HG03066 (cell line): ENCODE measurements at regions not wholly inside any gene's neighbourhood (a gene's known extent, or its start where the extent isn't known, plus 50 kb on each side); places are given as distances from the start of the nearest gene placed in this dataset.

Experiments used
- ATAC-seq: cut with Tn5 transposase; IDR thresholded peaks from one replicate; pipeline ENCODE4 v1.9.1; 2021; ENCODE audit warnings: low read depth; ENCODE audit not compliant: unreplicated experiment

DNA sequence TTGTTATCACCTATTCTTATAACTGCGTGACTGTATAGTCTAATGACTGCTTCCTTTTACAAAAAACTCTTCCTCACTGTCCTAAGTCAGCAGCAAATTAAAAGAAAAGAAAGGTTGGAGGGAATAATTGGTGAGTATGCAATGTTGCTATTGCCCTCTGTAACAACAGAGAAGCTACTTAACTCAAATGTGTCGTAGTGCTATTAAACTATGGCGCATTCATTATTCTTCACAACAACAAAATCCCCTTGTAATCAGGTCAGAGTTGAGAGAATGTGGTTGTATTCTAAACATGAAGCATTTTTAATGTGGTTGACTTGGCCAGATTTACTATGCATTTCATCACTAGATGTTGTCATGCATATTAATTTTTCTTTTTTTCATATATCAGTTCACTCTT, 897.8 kb upstream of the PHF14 start:
- ATAC-seq, result no peak

DNA sequence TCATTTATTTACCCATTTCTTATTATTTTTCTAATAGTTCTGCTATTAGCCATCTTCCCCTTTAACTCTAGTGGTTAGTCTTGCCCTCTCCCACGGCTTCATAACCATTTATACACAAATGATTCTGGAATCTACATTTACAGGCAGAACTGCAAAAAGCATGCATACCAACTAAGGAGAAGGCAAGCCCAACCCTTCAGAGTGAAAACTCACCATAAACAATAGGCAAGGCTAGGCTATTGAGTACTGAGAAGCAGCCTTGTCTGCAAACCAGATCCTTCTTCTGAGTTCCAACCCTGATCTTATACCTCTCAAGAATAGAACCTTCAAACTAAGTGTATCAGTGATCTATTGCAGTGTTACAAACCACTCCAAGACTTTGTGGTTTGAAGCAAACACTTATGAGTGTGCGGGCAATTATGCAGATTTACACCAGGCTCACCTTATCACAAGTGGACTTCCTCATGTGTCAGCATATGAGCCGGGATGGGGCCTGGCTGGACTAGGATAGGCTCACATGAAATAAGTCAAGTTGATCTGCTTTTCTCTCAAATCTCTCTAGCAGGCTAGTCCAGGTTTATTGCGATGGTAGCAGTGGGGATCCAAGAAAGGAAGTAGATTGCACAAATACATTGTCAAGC, 896.9 kb upstream of the PHF14 start:
- ATAC-seq, result no peak

DNA sequence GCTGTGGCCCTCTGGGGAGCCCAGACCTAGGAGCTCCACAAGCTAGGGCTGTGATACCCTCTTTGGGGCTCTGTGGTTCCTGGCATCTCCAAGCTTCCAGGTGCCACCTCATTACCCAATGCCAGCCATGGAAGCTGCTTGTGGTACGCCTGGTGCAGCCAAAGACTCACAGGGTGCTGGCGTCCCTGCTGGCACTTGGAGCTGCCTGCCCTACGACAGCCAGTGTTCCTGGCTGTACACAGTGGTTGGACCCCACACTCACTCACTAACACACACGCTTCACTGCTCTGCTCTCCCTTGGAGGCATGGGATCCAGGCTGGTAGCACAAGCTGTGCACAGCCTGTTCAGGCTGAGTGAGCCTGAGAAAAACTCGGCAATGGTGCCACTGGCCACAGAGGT, 894.1 kb upstream of the PHF14 start:
- no peak for ATAC-seq

DNA sequence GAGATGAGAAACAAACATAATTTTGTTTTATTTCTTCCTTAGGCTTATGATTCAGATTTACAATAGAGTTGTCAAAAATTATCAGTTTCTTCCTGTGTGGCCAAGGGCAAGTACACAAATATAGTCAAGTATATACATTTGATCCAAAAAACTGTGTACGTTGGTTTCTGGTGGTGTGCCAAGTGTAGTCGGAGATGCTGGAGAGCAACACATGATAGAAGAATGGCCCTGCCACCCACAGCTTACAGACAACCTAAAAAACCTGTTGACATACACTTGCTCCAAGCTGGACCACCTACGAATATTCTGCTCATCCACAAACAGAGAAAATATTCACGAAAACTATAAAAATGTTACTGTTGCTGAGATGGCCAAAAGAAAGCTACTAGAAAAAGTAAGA, 890.8 kb upstream of the PHF14 start:
- ATAC-seq, result no peak

DNA sequence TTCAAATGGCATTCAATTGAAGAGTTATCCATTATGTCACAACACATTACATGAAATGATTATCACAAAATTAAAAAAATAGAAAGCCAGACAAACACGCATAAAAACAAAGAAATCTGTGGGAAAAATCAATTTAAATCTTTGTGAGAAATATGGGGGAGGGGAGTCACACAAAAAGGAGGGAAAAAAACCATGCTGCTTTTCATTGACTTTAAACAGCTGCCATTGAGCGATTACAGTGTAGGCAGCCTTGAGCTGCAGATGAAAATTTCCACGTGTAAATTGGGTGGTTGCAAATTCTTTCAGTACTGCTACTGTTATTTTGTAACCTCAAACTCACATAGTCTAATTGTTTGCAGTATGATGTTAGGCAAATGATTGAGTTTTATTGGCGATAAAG, 889.9 kb upstream of the PHF14 start:
- ATAC-seq, result no peak

DNA sequence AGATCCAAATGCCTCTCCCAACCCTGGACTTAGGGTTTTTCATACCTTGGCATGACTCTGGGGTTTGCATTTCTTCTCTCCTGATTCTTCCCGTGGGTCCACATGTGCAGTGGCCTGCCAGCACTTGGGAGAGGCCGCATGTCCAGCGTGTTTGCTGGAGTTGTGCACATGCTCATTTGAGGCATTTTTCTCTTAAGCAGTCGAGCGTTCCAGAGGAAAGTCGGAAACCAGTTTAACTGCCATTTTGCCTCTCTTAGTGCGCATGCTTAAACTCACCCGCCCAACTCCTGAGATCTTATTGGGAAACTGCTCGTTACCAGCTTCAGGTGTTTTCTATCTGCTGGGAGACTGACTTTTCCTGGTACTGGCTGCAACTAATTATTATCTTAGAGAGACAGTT, 888.4 kb upstream of the PHF14 start:
- no peak for ATAC-seq

DNA sequence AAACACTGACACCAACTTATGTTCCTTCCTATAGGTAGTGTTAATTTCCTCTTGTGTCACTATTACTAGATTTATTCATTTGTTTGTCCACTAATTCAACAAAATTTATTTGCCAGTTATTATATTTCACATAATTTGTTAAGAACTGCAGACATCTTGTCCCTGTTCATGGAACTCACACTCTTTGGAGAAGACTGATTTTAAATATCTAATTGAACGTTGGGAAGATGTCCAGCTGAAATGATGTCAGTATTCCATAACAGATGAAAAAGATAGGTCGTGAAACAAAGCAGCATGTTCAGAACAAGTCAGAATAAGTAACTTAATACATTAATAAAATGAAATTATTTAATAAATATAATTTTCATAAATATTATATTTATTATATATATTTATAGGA, 873.1 kb upstream of the PHF14 start:
- no peak for ATAC-seq

DNA sequence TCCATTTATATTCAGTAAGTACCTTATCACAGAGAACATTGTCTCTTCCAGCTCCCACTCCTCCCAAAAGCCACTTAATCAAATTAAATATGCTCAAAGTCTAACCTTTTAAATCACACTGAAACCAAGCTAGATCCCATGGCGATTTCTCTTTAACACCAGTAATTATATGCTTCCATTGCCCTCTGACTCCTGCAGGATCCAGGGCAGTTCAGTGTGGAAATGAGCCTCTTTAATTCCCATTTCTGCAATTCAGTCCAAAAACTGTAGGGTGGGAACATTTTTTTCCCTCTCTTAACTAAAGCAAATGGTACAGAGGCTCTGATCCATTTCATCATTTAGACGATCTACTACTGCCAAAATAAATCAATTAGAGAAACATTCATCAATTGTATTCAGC, 872.3 kb upstream of the PHF14 start:
- no peak for ATAC-seq

DNA sequence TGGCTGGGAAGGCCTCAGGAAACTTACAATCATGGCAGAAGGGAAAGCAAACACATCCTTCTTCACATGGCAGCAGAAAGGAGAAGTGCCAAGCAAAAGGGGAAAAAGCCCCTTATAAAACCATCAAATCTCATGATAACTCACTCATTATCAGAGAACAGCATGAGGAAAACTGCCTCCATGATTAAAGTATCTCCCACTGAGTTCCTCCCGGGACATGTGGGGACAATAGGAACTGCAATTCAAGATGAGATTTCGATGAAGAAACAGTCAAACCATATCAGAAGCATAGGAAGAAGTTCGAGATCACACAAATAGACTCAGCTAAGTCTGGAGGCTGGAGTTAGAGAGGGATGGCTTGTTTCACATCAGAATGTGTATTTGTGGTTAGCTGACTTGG, 869.4 kb upstream of the PHF14 start:
- no peak for ATAC-seq

DNA sequence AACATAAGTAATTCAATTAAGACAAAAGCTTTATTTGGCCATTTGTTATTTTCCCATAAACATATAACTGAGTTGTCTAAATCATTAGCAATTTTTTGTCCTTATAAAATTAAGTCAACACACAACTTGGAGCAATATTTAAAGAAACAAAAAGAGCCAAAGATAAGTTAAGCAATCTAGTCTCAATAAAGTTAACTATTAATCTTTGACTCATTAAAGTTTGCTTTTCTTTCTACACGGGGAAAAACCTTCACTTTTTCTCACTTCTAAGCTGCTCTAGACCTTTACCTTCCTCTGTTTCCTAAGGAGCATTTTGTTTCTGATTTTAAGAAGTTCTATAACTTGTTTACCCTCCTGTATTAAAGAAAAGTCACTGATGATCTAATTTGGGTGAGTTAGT, 867.1 kb upstream of the PHF14 start:
- no peak for ATAC-seq

DNA sequence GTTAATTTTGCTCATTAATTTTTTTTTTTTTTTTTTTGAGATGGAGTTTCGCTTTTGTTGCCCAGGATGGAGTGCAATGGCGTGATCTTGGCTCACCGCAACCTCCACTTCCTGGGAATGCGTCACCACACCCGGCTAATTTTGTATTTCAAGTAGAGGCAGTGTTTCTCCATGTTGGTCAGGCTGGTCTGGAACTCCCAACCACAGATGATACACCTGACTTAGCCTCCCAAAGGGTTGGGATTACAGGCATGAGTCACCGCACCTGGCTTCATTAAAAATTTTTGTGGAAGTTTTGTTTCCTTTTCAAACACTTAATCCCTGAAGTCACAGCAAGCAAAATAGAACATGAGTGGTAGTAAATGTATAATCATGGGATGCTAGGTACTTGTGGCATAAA, 857.2 kb upstream of the PHF14 start:
- ATAC-seq, result no peak

DNA sequence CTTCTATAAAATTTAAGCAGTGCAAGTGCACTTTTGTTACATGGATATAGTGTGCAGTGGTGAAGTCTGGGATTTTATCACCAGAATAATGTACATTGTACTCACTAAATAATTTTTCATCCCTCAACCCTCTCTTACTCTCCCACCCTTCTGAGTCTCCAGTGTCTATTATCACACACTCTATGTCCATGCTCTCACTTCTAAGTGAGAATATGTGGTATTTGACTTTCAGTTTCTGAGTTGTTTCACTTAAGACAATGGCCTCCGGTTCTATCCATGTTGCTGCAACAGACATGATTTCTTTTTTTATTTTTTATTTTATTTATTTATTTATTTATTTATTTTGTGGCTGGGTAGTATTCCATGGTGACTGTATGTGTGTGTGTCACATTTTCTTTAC, 855.9 kb upstream of the PHF14 start:
- ATAC-seq, result no peak

DNA sequence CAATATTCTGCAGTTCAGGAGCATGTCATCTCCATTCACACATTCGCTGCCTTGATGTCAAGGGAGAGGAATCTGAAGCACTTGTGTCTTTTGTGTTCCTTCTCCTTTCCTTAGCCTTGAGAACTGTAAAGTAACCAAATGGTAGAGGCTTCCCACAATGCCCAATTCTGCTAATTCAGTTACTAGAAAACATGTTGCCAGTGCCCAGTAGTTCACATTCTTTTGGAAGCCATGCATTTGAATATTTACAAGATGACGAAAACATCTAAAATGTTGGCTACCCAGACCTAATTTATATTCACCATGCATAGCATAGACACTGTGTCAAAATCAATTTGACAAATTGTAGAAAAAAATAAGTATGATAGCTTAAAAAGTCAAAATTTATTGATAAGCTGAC, 852.7 kb upstream of the PHF14 start:
- ATAC-seq, result no peak

DNA sequence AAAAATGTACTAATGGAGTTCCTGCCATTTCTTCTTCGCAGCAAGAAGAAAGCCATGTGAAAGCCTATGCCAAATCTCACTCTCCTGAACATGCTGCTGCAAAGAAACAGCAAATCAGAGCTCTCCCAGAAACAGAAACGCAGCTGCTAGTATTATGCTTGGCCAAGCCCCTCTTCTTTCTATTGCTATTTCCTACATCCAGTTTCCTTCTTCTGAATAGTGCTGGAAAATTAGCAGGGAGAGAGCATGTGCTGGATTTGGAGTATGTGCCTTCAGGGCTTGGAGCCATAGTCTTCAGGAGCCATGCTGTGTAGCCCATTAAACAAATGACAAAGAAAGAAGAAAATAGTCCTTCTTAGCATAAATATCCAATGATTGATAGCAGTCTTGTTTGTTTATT, 852.0 kb upstream of the PHF14 start:
- no peak for ATAC-seq

DNA sequence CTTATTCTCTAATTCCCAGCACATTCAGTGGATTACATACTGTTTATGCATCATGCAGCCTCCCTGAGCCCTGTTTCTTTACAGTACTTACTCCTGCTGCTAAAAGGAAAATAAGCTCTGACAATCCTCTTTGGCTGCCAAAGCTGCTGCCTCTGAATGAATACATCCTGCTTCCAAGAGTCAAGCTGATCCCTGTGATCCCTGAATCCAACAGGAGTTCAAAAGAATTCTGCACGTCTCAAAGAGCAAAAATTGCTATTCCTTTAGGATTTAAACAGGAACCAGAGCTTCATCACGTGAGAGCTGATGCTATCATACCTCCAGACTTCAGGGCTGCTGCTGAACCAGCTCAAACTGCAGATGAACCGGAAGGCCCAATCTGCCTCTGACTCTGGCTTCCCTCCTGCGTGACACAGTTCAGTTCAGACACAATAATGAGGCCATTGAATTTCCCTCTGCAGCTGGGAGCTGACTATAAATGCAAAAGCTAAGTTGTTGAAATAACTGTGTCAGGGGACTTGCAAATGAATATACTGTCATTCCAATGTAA, 851.0 kb upstream of the PHF14 start:
- ATAC-seq, result no peak

DNA sequence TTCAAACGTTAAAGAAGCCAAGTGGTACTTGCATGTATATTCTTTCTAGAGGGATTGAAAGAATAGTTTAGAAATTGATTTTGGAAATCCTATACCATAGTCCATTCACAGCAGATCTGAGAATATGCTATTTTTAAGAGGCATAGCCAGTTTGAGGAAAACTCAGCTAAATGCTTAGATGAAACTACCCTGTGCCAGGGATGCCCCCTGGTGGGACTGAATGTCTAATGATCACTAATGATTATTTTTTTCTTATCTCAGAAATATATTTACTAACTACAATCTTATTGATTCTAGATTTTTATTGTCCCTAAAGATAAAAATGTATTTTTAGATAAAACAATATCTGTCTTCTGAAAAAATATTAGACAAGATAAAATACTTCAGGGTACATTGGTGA, 844.9 kb upstream of the PHF14 start:
- ATAC-seq, result no peak

DNA sequence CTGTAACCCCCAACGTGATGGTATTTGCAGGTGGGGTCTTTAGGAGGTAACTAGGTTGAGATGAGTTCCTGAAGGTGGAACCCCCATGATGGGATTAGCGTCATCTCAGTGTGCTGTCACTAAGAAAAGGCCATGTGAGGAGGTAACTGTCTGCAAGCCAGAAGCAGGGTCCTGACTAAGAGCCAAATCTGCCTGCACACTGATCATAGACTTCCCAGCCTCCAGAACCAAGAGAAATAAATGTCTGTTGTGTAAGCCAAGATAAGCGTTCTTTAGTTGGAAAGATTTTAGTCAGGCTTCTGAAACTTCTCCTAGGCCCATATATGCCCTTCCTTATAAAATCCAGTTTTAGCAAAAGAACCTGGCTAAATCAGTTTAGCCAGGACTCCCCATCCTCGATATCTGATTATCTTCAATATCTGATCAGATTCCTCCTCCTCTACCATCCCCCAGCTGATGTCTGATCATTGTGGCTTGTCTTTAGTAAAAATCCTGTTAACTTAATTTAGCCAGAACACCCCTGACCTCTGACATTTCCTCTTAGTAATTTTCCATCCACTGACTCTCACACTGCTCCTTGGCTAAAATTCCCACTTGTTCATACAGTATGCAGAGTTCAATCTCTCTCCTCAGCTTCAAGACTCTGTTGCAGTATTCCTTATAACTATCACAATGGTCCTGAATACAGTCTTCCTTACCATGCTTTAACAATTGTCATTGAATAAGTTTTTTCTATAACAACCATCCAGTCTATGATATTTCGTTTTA, 835.4 kb upstream of the PHF14 start:
- ATAC-seq, result no peak

DNA sequence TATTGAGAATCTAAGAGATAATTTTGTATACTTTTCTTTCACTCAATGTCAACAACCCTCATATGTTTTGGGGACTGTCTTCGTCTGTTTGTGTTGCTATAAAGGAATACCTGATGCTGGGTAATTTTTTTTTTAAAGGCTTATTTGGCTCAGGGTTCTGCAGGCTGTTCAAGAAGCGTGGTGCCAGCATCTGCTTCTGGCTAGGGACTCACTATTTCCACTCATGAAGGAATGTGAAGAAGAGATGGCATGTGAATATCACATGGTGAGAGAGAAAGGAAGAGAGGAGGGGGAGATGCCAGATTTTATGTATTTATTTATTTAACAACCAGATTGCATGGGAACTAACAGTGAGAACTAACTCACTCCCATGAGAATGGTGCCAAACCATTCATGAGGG, 827.4 kb upstream of the PHF14 start:
- no peak for ATAC-seq

DNA sequence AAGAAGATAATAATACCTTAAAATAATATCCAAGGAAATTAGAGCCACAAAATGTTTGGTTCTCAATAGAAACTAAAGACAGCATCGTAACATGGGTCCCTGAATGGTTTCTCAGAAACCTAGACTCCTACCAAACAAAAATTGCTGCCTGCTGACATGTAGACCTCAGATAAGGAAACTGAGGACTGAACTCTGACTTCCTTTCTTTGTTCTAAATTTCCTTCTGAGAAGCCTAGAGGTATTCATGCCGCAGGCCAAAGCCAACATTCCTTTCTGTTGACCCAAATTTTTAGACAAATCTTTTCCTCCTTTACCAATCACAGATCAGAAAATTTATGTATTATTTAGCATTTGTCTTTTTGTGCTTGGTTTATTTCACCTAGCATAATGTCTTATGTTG, 816.7 kb upstream of the PHF14 start:
- ATAC-seq, result no peak

DNA sequence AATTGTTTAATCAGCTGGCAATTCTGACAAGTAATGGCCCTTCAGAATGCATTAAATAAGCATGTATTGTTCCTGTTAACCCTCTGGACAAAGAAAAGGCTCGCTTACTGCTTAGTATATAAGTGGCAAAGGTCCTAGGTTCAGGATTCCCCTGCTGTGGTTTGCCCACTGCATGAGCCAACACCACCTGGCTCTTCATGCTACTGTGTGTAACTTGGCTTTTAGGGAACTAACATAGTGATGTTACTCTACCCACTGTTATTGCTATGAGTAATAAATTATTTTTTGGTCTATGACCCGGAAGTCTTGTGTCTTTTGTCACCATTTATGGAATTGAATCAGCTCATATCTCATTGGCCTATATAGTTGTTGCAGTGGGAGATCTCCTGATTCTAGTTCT, 791.7 kb upstream of the PHF14 start:
- ATAC-seq, result no peak

DNA sequence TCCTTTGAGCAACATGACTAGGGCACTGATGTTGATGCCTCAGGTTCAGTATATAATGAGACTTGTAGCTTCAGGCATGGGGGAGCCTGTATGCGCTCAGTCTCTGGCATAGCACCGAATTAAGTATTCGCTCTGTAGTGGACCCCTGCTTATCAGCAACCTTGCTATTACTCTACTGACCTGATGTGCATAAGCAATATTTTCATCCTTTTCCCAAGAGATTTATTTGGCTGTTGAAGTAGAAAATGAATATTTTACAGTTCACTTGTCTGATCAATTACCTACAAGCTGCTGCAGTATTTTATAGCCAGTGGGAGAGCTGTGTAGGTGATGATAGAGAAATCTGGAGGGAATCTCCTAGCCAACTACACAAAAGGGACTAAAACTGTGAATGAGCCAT, 781.6 kb upstream of the PHF14 start:
- ATAC-seq, result no peak

DNA sequence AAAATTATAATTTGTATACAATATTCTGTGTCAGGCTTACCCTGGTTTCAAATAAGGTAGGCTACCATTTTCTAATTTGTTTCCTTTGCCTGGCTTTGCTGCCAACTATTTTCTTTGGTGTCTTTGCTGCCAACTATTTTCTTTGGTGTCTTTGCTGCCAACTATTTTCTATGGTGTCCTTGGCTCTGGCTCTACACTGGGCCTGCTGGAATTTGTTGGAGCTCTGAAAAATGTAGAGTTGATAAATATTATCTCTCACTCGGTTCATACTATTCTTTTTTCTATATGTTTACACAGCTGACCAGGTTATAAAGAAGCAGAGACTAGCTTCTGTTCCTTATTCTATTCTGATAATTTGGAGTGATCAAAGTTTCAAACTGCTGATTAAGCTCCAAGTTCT, 768.0 kb upstream of the PHF14 start:
- no peak for ATAC-seq
